ENCODE measurements at regions not wholly inside any gene's neighbourhood (a gene's known extent, or its start where the extent isn't known, plus 50 kb on each side); places are given as distances from the start of the nearest gene placed in this dataset.
"Not testable (repeated sequence)": the region's sequence is repeated elsewhere in the genome, so short reads cannot be mapped to it uniquely, and the experiment has no call there.

DNA sequence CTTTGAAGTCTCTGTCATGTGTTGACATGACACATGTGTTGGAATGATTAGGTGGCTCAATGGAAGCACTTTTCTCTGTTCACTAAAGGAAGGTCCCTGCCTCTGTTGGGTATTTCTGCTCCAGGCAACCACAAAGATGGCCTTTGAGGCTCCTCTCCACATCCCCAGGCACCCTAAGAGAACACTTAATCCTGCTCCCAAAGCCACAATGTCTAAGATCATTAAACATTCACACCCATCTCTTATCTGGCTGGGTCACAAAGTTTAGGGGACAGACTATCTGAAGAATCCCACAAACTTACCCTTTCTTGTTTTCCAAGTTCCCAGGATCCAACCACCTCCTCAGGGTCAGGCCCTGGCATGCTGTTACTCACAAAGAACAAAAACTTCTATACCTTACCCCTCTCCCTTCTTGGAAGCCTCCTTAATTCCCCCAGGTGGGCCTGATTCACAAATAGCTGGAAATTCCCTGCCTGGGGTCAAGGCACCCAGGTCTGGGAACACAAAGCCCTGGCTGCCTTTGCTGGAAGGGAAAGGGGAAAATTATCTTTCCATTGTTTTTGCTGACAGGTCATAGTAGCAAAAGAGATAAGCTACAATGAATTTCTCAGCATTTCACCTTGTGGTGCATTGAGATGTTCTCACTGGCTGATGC is 333.7 kb downstream of the PCNX1 start:
- no peak for FAIRE-seq

DNA sequence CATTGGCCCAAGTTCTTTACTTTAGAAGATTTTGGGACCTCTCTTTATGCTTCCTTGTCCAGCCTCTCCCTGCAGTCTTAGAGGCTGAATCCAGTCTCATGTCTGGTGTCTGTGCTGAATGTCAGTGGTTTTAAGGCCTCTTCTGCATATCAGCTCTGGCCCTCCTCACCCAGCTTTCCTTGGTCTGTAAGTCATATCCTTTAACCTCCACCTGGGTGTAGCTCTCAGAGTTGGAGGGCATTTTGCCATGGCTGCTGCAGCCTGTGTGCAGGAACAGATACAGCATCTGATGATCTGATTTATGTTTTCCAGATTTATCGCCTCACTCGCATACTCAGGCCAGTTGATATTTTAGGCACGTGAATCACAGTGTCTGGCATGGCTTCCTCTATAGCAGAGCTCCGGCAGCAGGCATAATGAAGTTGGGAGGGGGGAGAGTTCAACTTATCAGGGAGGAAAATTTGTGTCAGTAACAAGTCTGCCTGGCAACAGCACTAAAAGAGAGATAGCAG is 335.0 kb downstream of the PCNX1 start:
- no peak for FAIRE-seq

DNA sequence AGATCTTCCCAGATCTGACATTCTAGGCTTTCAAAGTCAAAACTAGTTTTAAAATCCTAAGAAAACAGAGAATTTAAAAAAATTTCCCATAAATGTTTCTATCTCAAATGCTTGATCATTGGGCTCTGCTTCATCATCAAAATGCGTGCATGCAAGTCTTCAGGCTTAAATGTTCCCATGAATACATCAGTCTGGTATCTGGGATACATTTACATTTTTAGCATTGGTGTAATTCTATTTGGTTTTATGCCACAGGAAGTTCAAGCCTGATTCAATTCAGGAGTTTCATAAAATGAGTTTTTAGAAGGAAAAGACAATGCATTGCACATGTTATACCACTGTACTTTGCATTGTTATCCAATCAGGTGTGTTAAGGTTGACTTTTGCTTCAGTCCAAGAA is 336.4 kb downstream of the PCNX1 start:
- no peak for FAIRE-seq

DNA sequence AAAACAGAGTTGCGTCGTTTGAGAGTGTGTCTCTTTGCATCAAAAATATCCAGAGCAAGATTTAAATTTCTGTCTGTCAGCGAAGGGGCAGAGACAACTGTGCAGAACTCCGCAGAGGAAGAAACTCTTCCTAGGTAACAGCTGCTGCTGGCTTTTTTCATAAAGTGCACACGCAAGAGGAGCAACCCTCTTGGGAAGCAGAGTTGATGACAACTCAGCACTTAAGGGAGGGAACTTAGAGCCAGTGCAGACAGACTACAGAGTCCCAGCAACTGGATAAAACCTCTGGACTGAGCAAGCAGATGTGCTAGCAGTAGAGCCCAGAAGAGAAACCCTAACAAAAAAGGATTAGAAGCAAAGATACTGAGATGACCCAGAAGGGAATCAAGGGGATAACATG is 337.1 kb downstream of the PCNX1 start:
- FAIRE-seq: no peak

DNA sequence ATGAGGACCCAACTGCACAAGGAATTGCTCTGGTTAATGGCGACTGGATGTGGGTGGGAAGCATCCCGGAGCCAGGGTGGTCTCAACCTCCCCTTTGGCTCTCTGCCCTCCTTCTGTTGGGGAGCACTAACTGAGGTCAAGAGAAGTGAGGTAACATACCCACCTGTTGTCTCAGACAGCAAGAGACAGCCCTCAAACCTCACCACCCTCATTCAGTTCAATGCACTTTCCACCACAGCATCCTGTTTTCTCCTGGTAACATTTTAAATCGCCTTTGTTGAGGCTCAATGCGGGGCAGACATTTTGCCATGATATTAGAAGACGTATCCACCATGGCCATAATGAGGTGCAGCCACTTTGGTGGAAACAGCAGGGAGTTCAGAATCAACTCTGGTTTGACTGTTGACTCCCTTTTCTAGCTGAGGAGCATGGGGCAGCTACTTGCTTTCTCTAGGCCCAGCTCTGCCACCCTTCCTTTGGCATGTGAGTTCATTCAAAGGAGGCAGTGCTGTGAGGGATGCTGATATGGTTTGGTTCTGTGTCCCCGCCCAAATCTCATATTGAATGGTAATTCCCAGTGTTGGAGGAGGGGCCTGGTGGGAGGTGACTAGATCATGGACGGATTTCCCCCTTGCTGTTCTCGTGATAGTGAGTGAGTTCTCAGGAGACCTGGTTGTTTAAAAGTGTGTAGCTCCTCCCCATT is 338.6 kb downstream of the PCNX1 start:
- no peak for FAIRE-seq

DNA sequence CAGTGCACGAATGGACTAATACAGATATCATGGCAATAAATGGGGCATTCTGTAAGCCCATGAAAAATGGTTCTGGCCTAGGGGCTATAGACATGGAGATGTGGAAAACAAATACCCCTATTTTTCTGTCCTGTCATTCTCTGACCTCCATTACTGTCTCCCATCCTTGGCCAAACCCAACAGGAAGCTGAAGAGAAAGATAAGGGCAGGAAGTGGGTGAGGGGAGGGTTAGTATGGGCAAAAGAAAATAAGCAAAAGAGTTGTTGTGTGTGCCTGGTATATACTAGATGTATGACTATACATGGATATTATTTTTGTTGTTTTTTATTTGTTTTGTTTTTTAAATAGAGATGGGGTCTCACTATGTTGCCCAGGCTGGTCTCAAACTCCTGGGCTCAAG is 339.3 kb downstream of the PCNX1 start:
- FAIRE-seq: no peak

DNA sequence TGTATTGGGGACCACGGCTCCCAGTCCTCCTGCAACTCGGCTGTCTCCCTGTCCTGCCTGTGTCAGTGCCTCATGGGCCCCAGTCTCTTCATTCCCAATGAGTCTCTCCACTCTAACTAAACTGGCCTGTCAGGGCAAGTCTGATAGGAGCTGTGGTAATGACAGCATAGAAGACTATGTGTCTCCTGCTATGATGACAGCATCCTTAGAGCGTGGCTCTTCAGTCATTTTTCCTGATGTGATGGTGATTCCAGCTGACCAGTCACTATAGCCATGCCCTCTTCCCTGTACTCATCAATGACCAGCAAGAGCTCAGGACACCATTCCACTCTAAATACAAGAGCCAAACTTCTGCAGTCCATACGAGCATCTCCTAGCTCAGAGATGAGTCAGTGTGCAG is 339.8 kb downstream of the PCNX1 start:
- no peak for FAIRE-seq

DNA sequence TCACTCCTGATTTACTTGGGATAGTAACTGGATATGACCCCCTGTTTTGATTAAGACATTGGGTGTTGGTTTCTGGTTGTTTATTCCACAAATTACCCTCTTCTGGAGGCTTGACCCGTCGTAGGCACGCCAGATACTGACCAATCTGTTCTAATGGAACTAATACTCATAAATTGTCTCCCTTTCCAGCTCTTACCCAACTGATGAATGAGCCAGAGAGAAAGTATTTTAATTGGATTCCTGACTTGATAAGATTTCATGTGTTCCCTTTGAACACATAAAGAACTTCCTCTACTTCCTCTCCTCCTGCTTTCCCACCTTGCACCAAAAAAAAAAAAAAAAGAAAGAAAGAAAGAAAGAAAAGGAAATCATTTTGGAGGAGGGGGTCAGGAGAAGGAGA is 340.9 kb downstream of the PCNX1 start:
- FAIRE-seq: no peak

DNA sequence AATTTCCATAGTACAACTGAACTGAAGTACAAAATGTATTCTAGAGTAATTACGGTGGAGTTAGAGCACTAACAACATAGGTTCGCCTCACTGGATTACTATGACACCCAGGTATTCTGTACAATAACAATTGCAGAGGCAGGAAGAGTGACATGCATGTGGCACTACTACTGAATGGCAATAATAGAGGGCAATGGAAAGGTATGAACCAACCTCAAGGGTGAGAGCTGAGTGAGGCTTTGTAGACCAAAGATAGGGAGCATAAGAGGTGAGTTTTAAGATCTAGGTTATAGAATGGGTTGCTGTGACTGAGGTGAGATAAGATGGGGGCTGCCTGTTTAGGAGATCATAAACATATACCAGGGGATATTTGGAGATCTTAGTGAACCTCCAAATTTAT is 343.1 kb downstream of the PCNX1 start:
- no peak for FAIRE-seq

DNA sequence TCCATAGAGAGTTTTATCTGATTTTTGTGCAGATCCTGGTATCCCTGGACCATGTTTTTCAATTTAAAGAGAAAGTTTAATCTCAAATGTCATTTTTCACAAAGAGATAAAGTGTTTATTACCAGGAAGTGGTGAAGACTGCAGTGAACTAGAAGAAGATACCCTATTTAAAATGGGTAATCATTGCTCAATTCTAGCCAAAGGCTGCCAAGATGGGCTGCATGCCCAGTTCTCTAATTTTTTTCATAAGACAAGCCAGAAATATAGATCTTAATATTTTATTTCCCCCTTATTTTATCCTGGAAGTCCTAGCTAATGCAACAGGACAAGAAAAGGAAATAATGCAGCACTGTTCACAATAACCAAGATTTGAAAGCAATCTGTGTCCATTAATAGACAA is 343.5 kb downstream of the PCNX1 start:
- no peak for FAIRE-seq

DNA sequence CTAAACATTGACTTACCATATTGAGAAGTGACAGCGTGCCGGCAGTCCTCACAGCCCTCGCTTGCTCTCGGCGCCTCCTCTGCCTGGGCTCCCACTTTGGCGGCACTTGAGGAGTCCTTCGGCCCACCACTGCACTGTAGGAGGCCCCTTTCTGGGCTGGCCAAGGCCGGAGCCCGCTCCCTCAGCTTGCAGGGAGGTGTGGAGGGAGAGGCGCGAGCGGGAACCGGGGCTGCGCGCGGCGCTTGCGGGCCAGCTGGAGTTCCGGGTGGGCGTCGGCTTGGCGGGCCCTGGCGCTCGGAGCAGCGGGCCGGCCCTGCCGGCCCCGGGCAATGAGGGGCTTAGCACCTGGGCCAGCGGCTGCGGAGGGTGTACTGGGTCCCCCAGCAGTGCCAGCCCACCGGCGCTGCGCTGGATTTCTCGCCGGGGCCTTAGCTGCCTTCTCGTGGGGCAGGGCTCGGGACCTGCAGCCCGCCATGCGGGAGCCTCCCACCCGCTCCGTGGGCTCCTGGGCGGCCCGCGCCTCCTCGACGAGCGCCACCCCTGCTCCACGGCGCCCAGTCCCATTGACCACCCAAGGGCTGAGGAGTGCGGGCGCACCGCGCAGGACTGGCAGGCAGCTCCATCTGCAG is 346.9 kb downstream of the PCNX1 start:
- not testable (repeated sequence) for FAIRE-seq

DNA sequence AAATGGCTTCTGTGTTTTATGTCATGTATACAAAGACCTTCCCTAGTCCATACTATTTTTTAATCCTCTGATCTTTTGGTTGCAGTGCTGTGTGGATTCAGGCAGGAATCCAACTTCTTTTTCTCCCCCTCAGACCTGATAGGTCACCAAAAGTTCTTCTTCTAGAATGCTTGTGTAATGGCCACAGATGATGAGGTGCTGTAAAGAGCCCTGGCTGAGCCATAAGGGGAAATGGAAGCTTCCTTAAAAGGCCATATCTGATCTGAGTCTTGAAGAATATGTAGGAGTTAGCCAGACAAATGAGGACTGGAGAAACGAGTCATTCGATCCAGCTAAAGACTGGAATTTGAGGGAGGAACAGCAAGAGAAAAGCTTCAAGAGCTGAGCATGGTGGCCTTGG is 353.9 kb downstream of the PCNX1 start:
- no peak for FAIRE-seq

DNA sequence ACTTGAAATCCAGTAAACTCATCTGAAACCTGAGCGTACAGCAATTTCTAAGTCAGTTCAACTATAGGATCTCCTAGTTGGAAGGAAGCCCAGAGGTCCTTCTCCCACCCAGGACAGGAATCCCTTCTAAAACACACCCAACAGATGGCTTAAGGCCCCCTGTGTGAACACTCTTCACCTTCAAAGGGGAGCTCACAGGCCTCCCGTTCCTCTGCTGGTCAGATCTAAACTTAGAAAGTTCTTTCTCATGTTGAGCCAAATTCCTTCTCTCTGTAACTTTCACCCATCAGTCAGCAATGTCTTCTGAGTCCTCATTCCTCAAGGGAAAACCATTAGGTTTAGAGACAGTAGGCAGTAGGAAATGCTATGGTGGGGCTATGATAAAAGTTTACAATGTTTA is 355.2 kb downstream of the PCNX1 start:
- no peak for FAIRE-seq

DNA sequence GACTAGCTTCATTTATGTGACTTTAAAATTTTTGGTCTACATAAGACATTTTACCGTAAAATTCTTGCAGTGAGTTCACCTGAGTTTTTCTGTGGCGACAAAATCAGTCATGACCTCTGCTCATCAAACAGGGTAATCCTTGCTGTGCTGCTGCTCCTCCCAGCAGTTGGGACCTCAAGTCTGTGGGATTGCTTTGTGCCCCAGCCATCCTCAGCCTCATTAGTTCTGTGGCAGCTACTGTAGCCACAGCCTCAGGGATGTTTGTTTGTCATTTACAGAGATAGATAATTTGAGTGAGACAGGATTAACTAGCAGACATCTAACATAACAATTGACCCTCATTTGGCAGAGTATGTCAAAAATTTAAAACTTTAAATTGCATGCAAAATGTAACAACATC is 357.0 kb downstream of the PCNX1 start:
- no peak for FAIRE-seq

DNA sequence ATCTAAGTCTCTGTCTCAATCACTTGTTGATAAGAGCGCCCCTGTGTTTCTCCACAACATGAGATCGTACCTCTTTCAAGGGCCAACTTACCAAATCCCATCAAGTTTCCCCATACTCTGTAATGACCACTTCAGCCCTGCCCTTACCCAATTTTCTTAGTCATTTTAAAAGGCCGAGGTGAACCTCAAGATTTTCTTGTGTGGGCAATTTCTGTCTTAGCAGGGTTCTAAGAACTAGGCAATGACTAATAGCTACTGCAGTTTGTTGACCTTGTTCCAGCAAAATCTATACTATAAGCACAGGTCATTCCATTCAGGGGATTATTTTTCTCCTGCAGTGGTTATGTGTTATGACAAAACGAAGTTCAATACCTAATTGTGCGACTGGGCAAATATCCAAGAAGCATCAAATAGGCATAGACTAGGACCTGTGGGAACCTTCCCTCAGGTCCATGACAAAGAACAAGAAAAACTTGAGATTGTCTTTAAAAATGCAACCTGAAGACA is 359.8 kb downstream of the PCNX1 start:
- no peak for FAIRE-seq

DNA sequence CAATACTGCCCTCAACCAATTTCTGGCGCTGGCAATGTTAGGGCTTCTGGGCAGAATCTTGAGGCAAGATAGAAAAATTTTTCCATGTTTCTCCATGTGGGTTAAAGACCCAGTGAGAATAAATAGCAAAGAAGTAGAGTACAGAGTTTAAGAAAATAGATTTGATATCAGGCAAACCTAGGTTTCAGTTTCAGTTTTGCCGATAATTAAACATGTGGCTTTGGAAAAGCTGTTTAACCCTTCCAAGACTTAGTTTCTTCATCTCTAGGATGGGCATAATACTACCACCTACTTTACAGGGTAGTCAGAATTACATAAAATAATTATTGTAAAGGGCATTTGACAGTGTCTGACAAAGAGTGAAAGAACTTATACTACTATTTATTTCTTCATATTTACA is 360.4 kb downstream of the PCNX1 start:
- FAIRE-seq: peak; percentile 77

DNA sequence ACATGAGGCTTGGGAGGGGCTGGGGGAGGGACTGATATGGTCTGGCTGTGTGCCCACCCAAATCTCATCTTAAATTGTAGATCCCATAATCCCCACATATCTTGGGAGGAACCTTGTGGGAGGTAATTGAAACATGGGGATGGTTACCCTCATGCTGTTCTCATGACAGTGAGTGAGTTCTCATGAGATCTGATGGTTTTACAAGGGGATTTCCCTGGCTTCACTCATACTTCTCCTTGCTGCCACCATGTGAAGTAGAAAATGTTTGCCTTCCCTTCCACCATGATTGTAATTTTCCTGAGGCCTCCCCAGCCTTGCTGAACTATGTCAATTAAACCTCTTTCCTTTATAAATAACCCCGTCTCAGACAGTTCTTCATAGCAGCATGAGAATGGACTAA is 362.9 kb downstream of the PCNX1 start:
- no peak for FAIRE-seq

DNA sequence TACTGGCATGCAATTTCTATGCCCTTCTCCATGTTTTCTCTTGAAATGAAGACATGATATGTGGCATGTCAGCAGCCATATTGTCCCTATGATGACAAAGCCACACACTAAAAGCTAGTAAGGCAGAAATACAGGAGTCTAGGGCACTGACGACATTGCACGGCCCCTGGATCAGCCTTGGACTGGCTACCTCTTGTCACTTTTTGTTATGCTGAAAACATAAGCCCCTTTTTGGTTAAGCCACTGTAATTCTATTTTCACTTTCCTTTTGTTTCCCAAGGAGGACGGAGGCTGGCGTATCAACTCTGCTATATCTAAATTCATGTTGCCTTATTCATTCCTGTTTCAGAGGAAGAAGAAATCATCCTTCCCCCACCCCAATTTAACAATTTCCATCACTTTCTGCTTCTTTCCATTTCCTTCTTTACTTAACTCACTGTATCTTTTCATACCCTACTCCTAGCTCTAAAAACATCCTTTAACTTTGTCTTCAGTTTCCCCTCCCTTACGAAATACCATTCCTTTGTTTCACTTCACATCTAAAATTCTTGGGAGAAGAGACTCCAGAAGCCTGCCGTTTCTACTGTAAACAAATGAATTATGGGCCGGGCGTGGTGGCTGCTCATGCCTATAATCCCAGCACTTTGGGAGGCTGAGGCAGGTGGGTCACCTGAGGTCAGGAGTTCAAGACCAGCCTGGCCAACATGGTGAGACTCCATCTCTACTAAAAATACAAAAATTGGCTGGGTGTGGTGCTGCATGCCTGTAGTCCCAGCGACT is 364.1 kb downstream of the PCNX1 start:
- no peak for FAIRE-seq

DNA sequence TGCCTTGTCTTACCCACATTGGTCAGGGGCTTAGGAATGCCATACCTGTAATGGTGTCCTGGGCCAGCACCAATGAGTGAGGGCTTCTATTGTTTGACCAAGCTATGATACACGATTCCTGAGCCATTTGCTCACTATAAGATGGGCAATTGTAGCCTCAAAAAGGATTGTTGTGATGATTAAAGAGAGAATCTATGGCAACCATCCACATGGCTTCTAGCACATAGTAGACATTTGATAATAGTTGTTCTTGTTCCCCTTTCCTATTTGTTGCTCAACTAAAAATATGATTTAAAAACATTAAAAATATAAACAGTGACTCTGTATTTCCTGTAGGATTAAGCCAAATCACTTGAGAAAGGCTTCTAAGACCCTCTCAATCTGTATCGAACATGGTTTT is 366.1 kb downstream of the PCNX1 start:
- no peak for FAIRE-seq

DNA sequence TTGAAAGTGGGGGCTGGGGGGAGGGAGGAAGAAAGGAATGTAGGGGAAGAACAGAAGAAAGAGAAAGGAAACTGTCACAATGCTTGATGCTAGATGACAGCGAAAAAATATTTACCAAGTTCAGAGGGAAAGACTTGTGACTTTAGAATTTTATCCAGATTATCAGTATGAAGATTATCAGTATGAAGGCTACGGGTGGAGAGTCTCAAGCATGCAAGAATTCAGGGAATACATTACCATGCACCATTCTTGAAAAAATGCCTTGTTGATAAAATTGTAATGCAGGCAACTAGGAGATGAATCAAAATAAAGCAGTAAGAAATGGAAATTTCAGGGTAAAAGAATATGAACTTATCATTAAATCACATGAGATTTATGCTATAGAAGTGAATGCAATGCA is 376.8 kb downstream of the PCNX1 start:
- no peak for FAIRE-seq

DNA sequence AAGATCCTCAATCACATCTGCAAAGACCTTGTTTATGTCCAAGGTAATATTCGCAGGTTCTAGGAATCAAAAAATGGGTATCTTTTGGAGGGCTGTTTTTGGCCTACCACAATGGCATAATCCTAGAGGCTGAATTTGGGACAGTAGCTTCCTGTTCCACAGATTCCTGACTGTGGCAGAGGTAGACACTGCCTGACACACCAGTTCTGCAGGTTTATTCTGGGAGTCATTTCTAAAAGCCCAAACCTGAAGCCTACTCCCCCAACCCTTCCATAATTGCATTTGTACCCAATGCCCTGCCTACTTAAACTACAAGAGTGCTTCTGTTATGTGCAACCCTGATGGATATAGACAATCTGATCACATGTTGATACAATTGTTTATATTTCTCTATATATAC is 378.9 kb downstream of the PCNX1 start:
- no peak for FAIRE-seq

DNA sequence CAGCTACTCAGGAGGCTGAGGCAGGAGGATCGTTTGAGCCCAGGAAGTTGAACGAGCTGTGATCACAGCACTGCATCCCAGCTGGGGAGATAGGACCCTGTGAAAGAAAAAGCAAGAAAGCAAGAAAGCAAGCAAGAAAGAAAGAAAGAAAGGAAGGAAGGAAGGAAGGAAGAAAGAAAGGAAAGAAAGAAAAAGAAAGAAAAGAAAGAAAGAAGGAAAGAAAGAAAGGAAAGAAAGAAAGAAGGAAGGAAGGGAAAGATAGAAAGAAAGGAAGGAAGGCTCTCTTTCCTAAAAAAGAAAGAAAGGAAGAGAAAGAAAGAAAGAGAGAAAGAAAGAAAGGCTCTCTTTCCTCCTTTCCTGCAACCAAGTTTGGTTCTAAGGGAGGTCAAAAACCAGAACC is 380.3 kb downstream of the PCNX1 start:
- FAIRE-seq: no peak

DNA sequence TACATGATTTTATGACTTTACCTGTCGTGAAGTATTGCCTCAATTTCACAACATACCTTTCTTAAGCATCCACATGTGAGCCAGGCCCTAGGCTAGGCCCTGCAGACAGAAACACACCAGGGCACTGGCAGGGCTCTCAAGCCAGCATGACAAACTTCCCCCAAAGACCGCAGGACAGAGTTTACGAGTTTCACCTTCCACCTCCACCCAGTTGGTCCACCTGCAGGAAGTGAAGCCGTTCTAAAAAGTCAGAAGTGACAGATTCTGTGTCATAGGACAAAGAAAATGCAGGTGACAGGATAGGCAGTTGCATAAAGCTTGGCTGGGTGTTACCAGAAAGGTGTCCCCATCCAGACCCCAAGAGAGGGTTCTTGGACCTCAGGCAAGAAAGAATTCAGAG is 382.3 kb downstream of the PCNX1 start:
- no peak for FAIRE-seq

All from A204.1 (cell line).